ENCODE measurements at regions not wholly inside any gene's neighbourhood (a gene's known extent, or its start where the extent isn't known, plus 50 kb on each side); places are given as distances from the start of the nearest gene placed in this dataset.

DNA sequence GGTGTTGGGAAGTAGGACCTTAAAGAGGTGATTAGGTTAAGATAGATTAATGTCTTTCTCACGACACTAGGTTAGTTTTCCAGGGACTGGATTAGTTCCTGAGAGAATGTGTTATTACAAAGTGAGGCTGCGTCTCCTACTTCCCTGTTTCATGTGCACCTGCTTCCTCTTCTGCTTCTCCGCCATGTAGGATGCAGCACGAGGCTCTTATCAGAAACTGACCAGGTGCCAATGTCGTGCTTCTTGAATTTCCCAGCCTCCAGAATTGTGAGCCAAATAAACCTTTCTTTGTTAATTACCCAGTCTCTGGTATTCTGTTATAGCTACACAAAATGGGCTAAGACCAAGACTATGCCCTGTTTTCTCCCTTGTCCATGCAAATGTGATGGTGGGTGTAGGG lies 152.2 kb upstream of the LMO4 start:
- no peak overlapping the region for H3K4me2 ChIP-seq (ENCODE audit: insufficient read depth, low read length)
- no peaks in the 10 kb centered on the region for H3K36me3 ChIP-seq (ENCODE audit: control insufficient read depth, insufficient read depth, low read length)
- in situ Hi-C loops (cut with MboI), result no loop called here
- no peaks in the 10 kb centered on the region for H3K9me1 ChIP-seq (ENCODE audit: control insufficient read depth, insufficient read depth, low read length)
- H2AFZ ChIP-seq (ENCODE audit: low read depth, low read length), result no peak overlapping the region
- ATAC-seq (no peak), FAIRE-seq (no peak), DNase-seq (ENCODE audit: extremely low read depth in 1 of 4, low spot score in 3 of 4) (no peak)
- intact Hi-C loops (cut with micrococcal nuclease), result no loop called here
- POLR2A ChIA-PET, result no interaction called here
- H3K27me3 ChIP-seq (ENCODE audit: control insufficient read depth in 2 of 2, insufficient read depth in 2 of 2, low read length in 2 of 2), result peaks cover 28 to 33% of the 10 kb centered on the region in 2 experiments
- WGBS (ENCODE audit: insufficient coverage, low coverage, missing lambda C conversion rate), result 0% methylated on average over 5 of the region's 5 CpGs
- no peak overlapping the region for H3K4me3 ChIP-seq
- peaks cover 12% of the 10 kb centered on the region; the same call in 1 of the 2 replicates for H4K20me1 ChIP-seq (replicated peaks; ENCODE audit: control insufficient read depth, insufficient read depth, low read length)
- H3K9ac ChIP-seq (ENCODE audit: insufficient read depth in 1 of 2, low read depth in 2 of 2, low read length in 2 of 2), result no peak overlapping the region
- H3K79me2 ChIP-seq (ENCODE audit: control insufficient read depth, insufficient read depth, low read length), result no peaks in the 10 kb centered on the region
- no peaks in the 10 kb centered on the region for H3K9me3 ChIP-seq (replicated peaks; ENCODE audit: control insufficient read depth, insufficient read depth, low read depth, low read length)
- no TSS peak for BruUV-seq (replicated peaks)
- peaks cover 0 to 6% of the 10 kb centered on the region in 2 experiments; a peak in 1 of 5 replicates for H3K4me1 ChIP-seq (replicated peaks in 1 of 2; ENCODE audit: control insufficient read depth in 2 of 2, insufficient read depth in 2 of 2, low read length in 2 of 2)
- no peak for TF ChIP-seq RBM25 (IDR thresholded peaks at IDR 0.05; ENCODE audit: low read depth, low read length, severe bottlenecking)
- no peak for TF ChIP-seq KDM1A (IDR thresholded peaks at IDR 0.05)
- TF ChIP-seq ETV6 (IDR thresholded peaks at IDR 0.05; ENCODE audit: borderline replicate concordance in 1 of 2, low read depth in 2 of 2, low read length in 1 of 2), result no peak
- no peak for TF ChIP-seq ETV6 (CRISPR knock-in tag; IDR thresholded peaks at IDR 0.05; ENCODE audit: borderline replicate concordance)
- no peak for TF ChIP-seq ZNF274 (IDR thresholded peaks at IDR 0.05; ENCODE audit: borderline replicate concordance, low read depth, low read length)
- TF ChIP-seq ZNF766 (CRISPR knock-in tag; conservative IDR thresholded peaks at IDR 0.05), result peak; percentile 55; the same call in 1 of the 2 replicates
- TF ChIP-seq TEAD2 (tag; IDR thresholded peaks at IDR 0.05), result no peak
- TF ChIP-seq L3MBTL2 (IDR thresholded peaks at IDR 0.05), result peak; percentile 36; the same call in 1 of the 2 replicates
- CTCF ChIA-PET (ENCODE audit: low intra/inter-chr PET ratio), result no interaction called here
- no peak overlapping the region for H3K27ac ChIP-seq (ENCODE audit: extremely low read depth, low read depth, low read length)
